Right ventricle myocardium inferior (tissue), 1 donor: ENCODE measurements at regions not wholly inside any gene's neighbourhood (a gene's known extent, or its start where the extent isn't known, plus 50 kb on each side); places are given as distances from the start of the nearest gene placed in this dataset.

Source experiments
- ATAC-seq: fragments of 200-7000 bp; cut with Tn5 transposase; one replicate; pipeline ENCODE4 v1.9.1; 2020; ENCODE audit warnings: mild to moderate bottlenecking, moderate library complexity
- DNase-seq: peaks from one replicate; pipeline ENCODE4 v3.0.0; 2021; ENCODE audit errors: missing footprints
- intact Hi-C: fragments of 100-400 bp; cut with DNase I; formaldehyde crosslinking; loops from one replicate; pipeline ENCODE4 v1.11.0; 2022
- donor health status: DM: no; HTN: yes; CAD: no; lungs with severe emphysema.

DNA sequence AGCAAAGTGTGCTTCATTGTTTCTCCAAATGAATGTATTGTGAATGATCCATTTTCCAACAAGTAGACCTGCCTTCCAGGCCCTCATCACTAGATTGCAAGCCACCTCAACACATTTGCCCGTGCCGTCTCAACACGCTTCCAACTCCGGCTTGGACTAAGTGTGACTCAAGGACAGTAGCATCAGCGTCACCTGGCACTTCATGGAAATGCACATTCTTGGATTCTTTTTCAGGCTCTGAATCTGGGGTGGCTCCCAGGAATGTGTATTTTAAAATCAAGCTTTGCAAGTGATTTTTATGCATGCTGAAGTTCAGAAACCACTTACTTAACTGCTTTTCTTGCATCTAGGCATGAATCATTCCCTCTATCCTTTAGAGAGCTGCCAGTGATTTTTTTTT lies 129.6 kb upstream of the EEF1E1 start:
- intact Hi-C loops, result no loop called here
- no peak for DNase-seq
- no peak for ATAC-seq

DNA sequence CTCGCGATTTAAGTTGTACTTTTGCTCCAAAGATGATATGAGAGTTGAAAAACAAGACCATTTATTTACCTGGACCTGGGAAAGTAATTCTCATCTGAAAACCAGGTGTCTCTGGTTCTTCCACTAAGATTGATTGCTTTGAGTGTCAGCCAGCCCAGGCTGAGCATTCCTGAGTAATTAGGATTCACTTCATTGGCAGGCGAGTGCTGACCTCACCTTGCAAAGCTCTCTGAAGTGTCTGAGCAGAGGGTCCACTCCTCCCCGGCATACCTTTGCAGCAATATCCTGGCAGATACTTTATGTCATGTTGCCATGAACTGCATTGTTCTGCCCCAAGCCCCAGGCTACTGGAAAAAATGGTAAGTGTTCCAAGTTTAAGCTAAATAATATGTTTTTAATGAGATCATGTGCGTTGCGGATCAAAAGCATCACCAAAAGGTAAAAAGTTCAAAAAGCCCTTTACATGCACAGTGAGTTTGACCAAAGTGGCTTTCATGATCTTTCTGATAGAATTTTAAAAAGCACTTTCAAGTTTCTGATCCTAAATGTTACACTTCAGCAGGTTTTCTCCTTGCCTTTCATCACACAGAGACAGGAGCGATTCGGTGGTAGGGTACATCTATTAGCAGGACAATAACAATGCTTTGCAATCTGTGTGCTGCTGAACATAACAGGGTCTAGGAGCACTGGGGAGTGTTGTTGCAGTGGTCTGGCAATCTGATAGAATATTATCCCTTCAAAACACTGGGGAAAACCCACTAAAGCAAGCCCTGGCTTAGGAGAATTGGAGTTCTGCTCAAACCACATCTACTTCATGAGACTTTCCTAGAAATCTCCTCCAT lies 127.8 kb upstream of the EEF1E1 start:
- no peak for DNase-seq
- ATAC-seq, result no peak
- intact Hi-C loops, result no loop called here

DNA sequence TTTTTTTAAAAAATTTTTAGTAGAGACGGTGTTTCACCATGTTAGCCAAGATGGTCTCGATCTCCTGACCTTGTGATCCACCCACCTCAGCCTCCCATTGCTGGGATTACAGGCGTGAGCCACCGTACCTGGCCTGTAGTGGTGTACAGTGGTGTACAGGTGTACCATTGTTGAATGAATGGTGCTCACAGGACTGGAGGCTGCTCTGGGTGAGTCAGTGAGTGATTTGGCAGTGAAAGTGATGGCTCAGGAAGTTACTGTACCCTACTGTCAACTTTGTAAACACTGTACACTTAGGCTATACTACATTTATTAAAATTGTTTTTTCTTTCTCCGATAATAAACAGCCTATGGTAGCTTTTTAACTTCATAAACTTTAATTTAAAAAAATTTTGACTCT lies 122.8 kb upstream of the EEF1E1 start:
- intact Hi-C loops, result no loop called here
- DNase-seq (no peak), ATAC-seq (no peak)

DNA sequence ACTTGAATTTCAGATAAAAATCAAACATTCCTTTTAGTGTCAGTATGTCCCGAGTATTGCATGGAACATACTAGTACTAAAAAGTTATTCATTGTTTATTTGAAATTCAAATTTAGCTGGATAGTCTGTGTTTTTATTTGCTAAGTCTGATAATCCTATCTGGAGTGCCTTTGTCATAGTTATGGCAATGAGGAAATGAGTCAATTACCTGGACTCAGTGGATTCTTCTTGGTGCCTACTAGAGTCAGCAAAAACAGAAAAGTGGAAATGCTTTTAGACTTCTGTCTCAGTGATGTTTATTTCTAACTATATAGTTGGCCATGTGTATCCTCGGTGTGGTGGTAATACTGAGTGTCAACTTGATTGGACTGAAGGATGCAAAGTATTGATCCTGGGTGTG lies 121.3 kb upstream of the EEF1E1 start:
- no peak for DNase-seq
- intact Hi-C loops, result no loop called here
- ATAC-seq, result no peak

DNA sequence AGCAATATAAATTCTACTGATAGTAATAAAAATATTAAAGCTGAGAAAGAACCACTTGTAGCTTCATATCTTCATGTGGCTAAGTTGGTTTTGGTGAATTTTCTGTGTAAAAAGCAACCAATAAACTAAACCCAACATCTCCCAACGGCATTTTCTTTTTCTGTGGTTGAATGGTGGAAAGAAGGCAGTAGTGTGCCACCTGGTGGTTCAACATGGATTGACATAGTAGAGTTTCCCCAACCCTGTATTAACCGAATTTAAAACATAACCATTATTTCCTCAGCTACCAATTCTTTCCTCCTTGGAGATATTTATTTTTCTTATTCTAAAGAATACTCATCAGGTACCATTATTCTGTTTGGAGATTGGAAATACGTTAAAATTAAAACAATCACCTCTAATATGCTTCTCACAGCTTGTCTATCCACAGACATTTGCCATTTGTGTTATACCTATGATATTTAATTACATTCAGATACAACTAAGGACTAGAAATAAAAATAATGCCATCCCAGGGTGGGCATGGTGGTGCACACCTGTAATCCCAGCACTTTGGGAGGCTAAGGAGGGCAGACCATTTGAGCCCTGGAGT lies 117.1 kb upstream of the EEF1E1 start:
- no peak for ATAC-seq

DNA sequence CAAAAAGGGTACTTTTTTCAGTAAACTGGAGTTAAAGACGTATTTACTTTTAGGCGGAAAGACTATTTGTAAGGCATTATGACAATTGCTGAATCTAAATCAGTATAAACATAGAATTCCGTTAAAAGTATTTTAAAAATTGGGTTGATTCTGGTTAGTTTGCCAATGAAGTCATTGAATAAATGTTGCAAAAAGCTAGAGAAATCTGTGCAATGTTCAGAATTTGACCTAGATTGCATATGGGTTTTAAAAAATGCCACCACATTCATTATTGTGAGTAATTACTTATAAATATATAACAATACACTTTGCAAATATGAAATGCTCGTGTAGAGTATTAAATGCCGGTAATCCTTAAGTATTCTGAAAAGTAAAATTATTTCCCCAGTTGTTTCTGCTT lies 116.5 kb upstream of the EEF1E1 start:
- no peak for DNase-seq
- ATAC-seq, result no peak
- intact Hi-C loops, result loop anchor here (1.0 kb wide), 1 partner anchor 88 kb away; no protein-coding TSS in a partner anchor

More for the DNA sequence above, 117.1 kb upstream of the EEF1E1 start:
- intact Hi-C loops, result loop anchor here (1.0 kb wide), 1 partner anchor 88 kb away; no protein-coding TSS in a partner anchor
- DNase-seq, result no peak

DNA sequence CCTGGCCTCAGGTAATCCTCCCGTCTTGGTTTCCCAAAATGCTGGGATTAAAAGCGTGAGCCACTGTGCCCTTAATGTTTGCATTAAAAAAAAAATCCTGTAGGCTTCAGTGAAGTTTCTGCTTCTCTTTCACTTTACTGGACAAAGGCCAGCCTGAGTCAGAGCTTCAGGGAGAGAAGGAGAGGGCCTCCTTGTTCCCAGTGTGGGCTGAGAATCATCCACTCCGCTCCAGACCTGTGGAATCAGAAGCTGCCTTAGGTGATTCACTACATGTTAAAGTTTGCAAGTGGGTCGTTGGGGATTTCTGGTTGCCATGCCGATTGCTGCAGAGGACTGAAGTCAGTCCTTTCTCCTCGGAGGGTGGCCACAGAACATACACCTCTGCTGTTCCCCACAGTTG lies 113.3 kb upstream of the EEF1E1 start:
- ATAC-seq, result no peak
- intact Hi-C loops, result no loop called here
- no peak for DNase-seq

DNA sequence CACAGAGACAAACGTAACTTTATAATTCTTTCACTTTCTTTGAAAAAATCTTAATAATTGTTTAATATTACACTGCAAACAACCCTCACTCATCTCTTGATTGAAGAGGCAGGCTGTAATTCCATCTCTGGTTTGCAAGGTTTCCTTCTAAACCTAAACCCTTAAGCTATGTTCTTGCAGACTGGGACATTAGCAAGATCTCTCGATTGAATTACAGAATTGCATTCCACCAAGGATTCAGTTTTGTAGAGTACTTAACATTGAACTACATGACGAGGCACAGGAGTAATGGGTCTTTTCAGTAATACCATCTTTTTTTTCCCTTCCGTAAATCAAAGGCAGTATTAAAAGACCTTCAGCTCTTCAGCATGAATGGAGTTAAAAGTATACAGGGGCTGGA lies 111.6 kb upstream of the EEF1E1 start:
- intact Hi-C loops, result no loop called here
- ATAC-seq (no peak), DNase-seq (no peak)

DNA sequence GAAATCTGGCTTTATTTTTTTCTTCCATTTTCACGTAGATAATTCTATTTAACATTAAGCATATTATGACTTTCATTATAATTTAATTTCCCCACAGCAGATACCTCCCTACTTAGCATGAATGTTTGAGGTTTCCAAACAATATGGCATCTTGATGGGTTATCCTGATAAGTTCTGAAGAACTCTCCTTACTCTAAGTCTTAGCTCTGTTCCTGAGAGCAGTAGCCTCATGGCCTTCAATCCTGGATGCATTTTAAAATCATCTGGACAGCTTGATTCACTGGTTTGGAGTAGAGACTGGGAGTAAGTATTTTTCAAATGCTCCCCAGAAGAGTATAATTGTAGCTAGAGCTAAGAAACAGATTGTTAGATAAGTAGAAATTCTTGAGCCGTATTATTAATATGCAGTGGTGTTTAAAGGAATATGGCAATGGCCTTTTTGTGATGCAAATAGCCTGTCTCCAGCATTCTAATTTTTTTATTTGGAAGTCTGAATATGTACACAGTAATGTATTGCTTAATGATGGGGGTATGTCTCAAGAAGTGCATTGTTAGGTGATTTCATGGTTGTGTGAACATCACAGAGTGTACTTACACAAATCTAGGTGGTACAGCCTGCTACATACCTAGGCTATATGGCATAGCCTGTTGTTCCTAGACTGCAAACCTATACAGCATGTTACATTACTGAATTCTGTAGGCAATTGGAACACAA lies 110.5 kb upstream of the EEF1E1 start:
- DNase-seq (no peak), ATAC-seq (no peak)
- intact Hi-C loops, result no loop called here

DNA sequence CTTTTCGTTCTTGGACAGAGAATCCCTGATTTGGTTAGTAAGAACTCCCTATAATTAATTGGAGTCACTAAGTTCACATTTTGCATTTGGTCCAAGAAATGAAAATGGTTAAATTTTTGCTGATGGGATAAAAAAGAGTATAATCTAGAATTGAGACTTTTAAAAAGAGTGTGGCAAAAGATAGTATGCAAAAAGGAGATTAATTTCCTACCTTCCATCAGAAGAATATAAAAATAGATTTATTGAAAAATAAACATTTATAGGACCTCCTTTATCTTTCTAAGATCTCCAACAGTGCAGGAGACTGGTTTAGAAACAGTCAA lies 105.5 kb upstream of the EEF1E1 start:
- ATAC-seq (no peak), DNase-seq (no peak)
- intact Hi-C loops, result no loop called here

DNA sequence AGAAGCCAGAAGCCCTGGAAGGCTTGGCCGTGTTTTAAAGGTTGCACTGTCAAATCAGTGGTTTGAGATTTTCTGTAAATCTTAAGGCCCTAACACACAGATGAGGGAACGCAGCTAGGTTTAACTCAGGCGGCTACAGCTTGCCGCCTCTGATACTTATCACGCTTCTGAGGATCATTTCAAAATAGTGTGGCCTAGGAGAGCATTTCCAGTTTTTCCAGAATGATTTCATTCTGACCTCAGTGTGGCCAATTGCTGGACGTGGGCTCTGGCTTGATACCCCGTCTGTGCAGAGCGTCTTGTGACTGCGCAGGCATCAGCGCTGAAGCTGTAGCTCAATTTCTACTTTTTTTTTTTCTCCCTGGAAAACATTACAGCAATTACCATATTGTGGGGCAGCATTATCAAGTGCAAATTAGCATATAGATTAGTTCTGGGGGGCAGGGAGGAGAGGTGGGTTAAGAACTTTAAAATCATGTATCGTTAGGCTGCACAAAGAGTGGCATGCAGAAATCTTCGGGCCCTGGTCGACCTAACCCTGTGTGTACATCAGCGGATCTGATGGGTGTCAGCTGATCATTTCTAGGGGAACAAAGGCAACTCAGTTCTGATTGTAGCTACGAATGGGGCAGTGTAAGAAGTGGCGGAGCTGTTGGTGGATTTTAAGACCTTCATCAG lies 105.0 kb upstream of the EEF1E1 start:
- intact Hi-C loops, result no loop called here
- no peak for DNase-seq
- ATAC-seq, result no peak

DNA sequence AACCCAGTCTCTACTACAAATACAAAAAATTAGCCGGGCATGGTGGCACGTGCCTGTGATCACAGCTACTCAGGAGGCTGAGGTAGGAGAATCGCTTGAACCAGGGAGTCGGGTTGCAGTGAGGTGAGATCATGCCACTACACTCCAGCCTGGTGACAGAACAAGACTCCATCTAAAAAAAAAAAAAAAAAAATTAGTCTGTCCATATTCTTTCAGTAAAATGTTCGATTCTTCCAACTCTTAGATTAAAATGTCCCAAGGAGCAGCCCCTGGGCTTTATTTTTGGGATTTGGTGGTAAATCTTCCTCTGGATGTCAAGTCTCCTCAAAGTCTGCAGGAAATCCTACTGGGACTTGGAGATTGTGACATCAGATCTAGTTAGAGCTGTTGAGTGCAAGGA lies 101.0 kb upstream of the EEF1E1 start:
- ATAC-seq, result no peak
- DNase-seq, result no peak
- intact Hi-C loops, result no loop called here

DNA sequence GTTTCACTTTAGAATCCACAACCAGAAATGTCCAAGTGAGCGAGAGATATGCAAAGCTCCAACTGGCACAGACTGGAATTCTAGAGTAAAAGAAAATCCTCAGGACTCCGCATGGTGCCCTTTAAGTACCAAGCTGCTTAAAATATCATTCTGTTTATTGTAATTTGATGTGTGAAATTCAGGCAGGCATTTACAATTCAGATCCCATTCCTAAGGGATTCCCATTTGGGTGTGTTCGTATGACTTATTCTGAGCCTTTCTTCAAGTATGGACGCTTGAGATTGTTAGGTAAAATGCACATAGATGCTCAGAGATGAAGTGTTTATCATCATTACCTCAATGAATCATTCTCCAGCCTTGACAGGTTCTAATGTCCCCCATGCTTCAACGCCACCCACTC lies 99.3 kb upstream of the EEF1E1 start:
- no peak for DNase-seq
- no peak for ATAC-seq
- intact Hi-C loops, result no loop called here

DNA sequence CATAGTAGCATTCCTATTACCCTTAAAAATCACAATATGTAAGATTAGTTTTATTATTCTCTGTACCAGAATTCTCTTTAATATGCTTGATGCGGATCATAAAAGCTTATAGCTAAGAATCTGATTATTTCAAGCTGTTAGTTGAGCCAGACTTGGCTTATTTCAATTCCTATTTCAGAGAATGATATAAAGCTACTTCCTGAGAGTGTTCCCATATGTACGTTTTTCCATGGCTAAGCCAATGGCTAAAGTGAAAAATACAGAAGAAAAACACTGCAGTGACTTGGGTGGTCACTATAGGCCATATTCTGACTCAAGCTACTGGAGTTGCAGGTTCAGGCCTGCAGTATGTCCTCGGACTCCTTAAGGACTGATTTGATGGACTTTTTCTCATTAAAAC lies 97.9 kb upstream of the EEF1E1 start:
- DNase-seq (no peak), ATAC-seq (no peak)
- intact Hi-C loops, result no loop called here

DNA sequence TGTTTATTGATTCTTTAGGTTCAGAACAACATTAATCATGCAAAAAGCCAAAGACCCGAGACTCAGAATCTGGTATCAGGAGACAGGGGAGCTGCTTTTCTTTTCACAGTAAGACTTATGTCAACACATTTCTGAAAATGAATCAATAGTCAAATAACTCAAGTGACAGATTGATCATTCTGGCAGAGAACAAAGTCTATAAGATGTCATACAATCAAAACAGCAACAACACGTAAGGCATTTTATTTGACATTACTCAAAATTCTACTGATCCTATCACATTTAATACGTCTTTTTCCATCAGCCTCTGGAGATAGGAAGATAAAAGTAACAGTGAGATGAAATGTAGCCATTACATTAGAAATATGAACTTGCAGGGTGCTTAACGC lies 93.4 kb upstream of the EEF1E1 start:
- DNase-seq (no peak), ATAC-seq (no peak)
- intact Hi-C loops, result no loop called here

DNA sequence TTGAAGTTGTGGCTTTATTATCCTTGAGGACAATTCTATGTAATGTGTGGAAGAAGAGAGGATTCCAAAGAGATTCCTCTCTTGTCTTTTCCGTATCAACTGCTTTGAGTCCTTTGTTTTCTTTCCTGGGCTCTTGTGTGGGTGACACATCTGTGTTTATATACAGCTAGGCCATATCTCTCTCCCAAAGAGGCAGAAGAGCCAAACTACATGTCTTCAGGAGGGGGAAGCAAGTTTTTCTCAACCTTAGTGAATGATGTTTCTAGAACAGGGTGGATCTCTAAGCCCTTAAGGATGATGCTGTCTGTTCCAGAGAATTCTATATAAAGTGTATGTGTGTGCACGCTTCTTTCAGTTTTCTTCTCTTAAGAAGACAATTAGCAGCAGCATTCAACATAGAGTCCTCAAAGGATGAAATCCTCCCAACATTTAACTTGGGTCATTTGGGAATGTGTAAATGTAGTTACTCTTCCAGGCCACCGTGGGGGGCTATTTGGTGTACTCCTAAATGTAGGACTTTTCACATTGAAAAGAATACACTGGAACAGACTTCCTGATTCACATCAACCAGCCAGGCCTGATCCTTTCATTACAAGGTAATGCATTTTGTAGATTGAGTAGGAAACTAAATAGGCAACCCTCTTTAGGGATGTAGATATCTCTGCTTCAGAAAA lies 92.8 kb upstream of the EEF1E1 start:
- intact Hi-C loops, result no loop called here
- ATAC-seq (no peak), DNase-seq (no peak)

DNA sequence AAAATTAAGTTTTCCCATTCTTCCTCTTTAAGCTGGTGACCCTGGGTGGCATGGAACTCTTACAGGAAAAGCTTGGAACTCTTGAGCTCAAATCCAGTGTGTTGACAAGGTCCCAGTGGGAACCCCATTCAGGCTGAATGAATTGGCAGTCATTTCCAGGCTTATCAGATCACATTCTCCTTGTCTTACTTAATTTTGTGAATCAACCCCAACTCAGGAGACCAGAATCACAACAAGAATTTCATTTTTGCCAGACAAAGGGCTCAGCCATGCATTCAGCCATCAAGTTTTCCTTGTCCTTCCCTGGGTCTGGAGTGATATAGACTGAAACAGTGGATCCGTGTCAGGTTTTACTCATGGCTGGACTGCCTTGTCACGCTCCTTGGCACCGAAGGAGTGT lies 92.1 kb upstream of the EEF1E1 start:
- intact Hi-C loops, result no loop called here
- no peak for ATAC-seq

DNA sequence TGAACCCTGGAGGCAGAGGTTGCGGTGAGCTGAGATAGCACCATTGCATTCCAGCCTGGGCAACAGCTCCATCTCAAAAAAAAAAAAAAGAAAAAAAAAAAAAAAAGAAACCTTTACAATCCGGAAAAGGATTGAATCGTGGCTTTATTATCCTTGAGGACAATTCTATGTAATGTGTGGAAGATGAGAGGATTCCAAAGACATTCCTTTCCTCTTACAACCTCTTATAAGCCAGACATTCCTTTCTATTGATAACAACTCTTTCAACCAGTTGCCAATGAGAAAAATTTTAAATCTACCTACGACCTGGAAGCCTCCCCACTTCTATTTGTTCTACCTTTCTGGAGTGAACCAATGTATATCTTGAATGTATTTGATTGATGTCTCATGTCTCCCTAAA lies 91.2 kb upstream of the EEF1E1 start:
- no peak for DNase-seq
- intact Hi-C loops, result no loop called here
- no peak for ATAC-seq

More for the DNA sequence above, 92.1 kb upstream of the EEF1E1 start:
- DNase-seq, result no peak

DNA sequence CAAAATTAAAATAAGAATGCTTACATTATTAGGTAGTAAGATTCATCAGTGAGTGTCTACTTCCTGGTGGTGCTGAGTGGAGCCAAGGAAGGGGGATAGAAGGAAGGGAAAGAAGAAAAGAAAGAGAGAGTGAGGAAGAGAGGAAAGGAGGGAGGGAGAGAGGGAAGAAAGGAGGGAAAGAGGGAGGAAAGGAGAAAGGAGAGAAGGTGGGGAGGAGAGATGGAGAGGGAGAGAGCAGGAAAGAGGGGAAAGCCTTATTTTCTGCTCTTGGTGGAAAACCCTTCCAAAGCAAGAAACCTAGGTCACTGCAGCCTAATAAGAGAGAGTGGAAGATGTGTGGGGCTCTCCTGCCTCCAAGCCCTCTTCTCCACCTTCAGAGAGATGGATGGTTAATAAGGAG lies 90.2 kb upstream of the EEF1E1 start:
- no peak for DNase-seq
- no peak for ATAC-seq
- intact Hi-C loops, result no loop called here
